ENCODE measurements at regions not wholly inside any gene's neighbourhood (a gene's known extent, or its start where the extent isn't known, plus 50 kb on each side); places are given as distances from the start of the nearest gene placed in this dataset.

DNA sequence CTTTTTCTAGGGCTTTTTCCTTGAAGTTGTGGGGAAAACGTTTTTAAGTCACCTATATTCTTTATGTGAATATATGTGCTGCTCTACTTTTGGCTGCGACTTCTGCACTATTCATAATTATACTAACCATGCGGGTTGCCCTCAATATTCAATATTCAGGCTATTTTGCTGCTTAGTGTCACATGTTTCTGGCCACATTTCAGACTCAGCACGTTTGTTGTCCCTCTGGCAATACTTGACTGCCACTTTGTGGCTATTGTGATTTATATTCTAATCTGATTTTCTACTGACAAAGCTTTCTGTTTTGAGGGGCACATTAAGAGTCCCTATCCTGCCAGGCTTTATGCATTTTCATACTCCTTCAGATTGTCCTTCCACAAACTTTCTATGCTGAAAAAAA lies 63.9 kb upstream of the CT45A1 start:
- no peak for TF ChIP-seq EZH2phosphoT487 (IDR thresholded peaks at IDR 0.05; ENCODE audit: borderline replicate concordance, low read depth, low read length)
- TF ChIP-seq, protein P1, sequence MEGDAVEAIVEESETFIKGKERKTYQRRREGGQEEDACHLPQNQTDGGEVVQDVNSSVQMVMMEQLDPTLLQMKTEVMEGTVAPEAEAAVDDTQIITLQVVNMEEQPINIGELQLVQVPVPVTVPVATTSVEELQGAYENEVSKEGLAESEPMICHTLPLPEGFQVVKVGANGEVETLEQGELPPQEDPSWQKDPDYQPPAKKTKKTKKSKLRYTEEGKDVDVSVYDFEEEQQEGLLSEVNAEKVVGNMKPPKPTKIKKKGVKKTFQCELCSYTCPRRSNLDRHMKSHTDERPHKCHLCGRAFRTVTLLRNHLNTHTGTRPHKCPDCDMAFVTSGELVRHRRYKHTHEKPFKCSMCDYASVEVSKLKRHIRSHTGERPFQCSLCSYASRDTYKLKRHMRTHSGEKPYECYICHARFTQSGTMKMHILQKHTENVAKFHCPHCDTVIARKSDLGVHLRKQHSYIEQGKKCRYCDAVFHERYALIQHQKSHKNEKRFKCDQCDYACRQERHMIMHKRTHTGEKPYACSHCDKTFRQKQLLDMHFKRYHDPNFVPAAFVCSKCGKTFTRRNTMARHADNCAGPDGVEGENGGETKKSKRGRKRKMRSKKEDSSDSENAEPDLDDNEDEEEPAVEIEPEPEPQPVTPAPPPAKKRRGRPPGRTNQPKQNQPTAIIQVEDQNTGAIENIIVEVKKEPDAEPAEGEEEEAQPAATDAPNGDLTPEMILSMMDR (conservative IDR thresholded peaks at IDR 0.05; ENCODE audit: low read length): no peak
